C4-2B (cell line): ENCODE measurements at regions not wholly inside any gene's neighbourhood (a gene's known extent, or its start where the extent isn't known, plus 50 kb on each side); places are given as distances from the start of the nearest gene placed in this dataset.
"Not testable (repeated sequence)": the region's sequence is repeated elsewhere in the genome, so short reads cannot be mapped to it uniquely, and the experiment has no call there.

Experiments
- H3K27ac ChIP-seq: fragments of 450-650 bp; 2 replicates; pipeline ENCODE4 v1.5.1; 2017
- ZFX ChIP-seq: fragments of 450-650 bp; IDR thresholded peaks from 2 replicates; pipeline ENCODE4 v1.6.1; 2017
- TF ChIP-seq, protein P1 (sequence below): fragments of 450-650 bp; conservative IDR thresholded peaks from 2 replicates; pipeline ENCODE4 v1.5.1; 2017; ENCODE audit warnings: mild to moderate bottlenecking

GRCh38 chr22:26769663-26770062 lies 112.3 kb downstream of the MIAT start:
- H3K27ac ChIP-seq = no peak overlapping the region
- TF ChIP-seq, protein P1, sequence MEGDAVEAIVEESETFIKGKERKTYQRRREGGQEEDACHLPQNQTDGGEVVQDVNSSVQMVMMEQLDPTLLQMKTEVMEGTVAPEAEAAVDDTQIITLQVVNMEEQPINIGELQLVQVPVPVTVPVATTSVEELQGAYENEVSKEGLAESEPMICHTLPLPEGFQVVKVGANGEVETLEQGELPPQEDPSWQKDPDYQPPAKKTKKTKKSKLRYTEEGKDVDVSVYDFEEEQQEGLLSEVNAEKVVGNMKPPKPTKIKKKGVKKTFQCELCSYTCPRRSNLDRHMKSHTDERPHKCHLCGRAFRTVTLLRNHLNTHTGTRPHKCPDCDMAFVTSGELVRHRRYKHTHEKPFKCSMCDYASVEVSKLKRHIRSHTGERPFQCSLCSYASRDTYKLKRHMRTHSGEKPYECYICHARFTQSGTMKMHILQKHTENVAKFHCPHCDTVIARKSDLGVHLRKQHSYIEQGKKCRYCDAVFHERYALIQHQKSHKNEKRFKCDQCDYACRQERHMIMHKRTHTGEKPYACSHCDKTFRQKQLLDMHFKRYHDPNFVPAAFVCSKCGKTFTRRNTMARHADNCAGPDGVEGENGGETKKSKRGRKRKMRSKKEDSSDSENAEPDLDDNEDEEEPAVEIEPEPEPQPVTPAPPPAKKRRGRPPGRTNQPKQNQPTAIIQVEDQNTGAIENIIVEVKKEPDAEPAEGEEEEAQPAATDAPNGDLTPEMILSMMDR = no peak
- no peak for TF ChIP-seq ZFX

- H3K27ac ChIP-seq = no peak overlapping the region
- TF ChIP-seq ZFX = no peak
- TF ChIP-seq, protein P1 = no peak
Measured at GRCh38 chr22:26770624-26771023, 113.2 kb downstream of the MIAT start.

GRCh38 chr22:26773054-26773453 lies 115.7 kb downstream of the MIAT start:
- not testable (repeated sequence) for H3K27ac ChIP-seq

- no peak for TF ChIP-seq ZFX
- TF ChIP-seq, protein P1 = no peak
- no peak overlapping the region for H3K27ac ChIP-seq
Measured at GRCh38 chr22:26775394-26775793, 118.0 kb downstream of the MIAT start.

DNA sequence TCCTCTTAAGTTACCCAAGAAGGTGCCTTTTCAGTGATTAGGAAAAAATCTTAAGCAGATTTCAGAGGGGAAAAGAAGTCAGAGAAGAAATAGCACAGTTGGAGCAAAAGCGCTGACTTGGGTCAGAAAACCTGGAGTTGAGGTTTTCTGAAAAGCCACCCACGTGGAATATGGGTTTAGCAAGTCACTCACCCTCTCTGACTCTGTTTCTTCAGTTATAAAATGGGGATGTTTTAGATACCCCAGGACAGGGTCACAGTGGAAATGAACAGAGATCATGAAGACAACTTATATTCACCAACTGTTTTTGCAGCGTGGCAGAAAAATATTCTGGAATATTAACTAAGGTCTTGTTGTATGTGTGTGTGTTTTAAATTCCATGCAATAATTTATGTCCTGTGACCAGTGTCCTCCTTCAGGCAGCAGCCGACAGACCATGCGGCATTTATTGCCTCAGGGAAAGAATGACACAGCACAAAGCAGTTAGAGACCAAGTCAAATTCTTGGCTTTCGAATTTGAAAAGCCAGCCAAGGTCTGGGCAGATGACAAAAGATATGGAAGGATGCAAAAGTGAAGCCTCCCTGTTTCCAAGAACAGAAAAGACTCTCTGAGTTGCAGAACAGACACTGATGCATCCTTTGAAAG lies 119.9 kb downstream of the MIAT start:
- TF ChIP-seq, protein P1 = no peak
- no peak for TF ChIP-seq ZFX
- no peak overlapping the region; the same call in 1 of the 2 replicates for H3K27ac ChIP-seq

- TF ChIP-seq, protein P1 = no peak
- no peak for TF ChIP-seq ZFX
Measured at GRCh38 chr22:26778372-26778771, 121.0 kb downstream of the MIAT start.

DNA sequence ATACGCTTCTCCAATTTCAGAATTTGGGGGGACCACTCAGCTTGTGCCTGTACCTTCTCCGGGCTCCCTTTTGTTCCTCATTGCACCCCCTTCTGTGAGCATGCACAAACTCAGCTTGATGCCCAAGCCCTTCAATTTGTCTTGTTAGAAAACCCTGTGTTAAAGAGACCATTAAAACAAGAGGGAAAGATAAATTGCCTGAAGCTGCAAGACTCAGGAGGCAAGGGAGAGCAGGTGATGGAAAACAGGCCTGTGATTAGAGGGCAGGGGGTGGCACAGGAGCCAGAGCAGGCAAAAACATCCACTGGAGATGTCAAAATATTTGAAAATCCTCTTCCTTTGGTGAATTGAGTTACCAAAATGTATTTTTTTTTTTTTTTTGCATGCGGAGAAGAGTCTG lies 121.7 kb downstream of the MIAT start:
- no peak for TF ChIP-seq ZFX
- TF ChIP-seq, protein P1 = no peak
- no peak overlapping the region for H3K27ac ChIP-seq

More at GRCh38 chr22:26778372-26778771, 121.0 kb downstream of the MIAT start:
- no peak overlapping the region for H3K27ac ChIP-seq

GRCh38 chr22:26779929-26780328 lies 122.5 kb downstream of the MIAT start:
- TF ChIP-seq, protein P1 = no peak
- no peak overlapping the region for H3K27ac ChIP-seq
